Stomach smooth muscle (tissue), 2 donors: ENCODE measurements at regions not wholly inside any gene's neighbourhood (a gene's known extent, or its start where the extent isn't known, plus 50 kb on each side); places are given as distances from the start of the nearest gene placed in this dataset.
"Not testable (repeated sequence)": the region's sequence is repeated elsewhere in the genome, so short reads cannot be mapped to it uniquely, and the experiment has no call there.

ENCODE experiments used
- H3K27ac ChIP-seq: one replicate; pipeline ENCODE4 v1.7.0; 2013; ENCODE audit warnings: mild to moderate bottlenecking, low read length, inconsistent platforms
- H3K27me3 ChIP-seq, 2 donors: one replicate each; pipeline ENCODE4 v1.7.0; 2013; ENCODE audit warnings: low read length in 2 of 2; ENCODE audit not compliant: insufficient read depth in 2 of 2, control insufficient read depth in 1 of 2
- H3K36me3 ChIP-seq, 2 donors: one replicate each; pipeline ENCODE4 v1.7.0; 2013; ENCODE audit warnings: low read length in 2 of 2; ENCODE audit not compliant: control insufficient read depth in 2 of 2, insufficient read depth in 2 of 2
- H3K4me1 ChIP-seq: one replicate; pipeline ENCODE4 v1.7.0; 2013; ENCODE audit warnings: low read length; ENCODE audit not compliant: control insufficient read depth, insufficient read depth
- H3K4me3 ChIP-seq, 2 donors: one replicate each; pipeline ENCODE4 v1.7.0; 2013; ENCODE audit warnings: low read length in 2 of 2
- H3K9ac ChIP-seq, 2 donors: one replicate each; pipeline ENCODE4 v1.7.0; 2013; ENCODE audit warnings: low read length in 2 of 2, mild to moderate bottlenecking in 1 of 2
- H3K9me3 ChIP-seq, 2 donors: one replicate each; pipeline ENCODE4 v1.7.0; 2013; ENCODE audit warnings: low read length in 2 of 2; ENCODE audit not compliant: control insufficient read depth in 2 of 2
- donor health status: healthy.
- donor health status: Pancreatic carcinoma.

DNA sequence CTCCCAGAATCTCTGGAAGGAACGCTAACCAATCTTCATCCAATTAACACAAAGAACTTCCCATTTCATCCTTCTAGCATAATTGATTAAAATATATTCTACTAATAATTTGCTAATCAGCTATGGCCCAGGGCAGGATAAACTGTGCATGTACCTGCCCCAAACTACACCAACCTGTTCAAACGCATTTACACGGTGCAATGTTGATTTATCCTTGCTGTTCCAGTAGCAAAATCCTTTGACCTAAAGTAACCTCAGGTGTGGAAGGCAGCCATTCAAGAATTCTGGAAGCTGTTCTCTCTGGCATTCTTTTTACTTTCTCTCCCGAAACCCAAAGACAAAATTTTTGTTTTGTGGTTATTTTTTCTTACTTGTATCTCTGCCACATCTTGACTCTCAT, 309.4 kb downstream of the ZNF674 start:
- Histone ChIP-seq H3K9me3 (no peaks in the 10 kb centered on the region), H3K27ac (no peak overlapping the region), H3K4me3 (no peak overlapping the region), H3K4me1 (no peaks in the 10 kb centered on the region), H3K9ac (no peak overlapping the region), H3K27me3 (no peaks in the 10 kb centered on the region), H3K36me3 (no peaks in the 10 kb centered on the region)

DNA sequence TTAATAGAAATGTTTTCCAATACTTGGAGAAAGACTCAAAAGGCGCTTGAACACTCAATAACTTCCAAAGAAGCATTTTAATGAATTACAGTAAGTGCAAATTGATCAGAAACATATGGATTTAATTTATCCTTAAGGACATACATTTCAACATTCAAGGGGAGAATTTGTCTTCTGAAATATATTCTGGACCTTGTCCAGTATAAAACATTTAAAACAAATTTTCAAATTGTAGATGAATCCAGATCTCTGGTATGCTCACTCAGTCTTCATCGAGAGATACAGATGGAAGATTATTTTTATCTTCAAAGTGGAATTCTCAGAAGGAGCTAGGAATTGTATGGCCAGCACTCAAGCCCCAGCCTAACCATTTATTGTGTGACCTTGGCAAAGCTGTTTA, 310.4 kb downstream of the ZNF674 start:
- Histone ChIP-seq H3K27me3 (no peaks in the 10 kb centered on the region), H3K36me3 (no peaks in the 10 kb centered on the region), H3K9me3 (no peaks in the 10 kb centered on the region), H3K4me3 (no peak overlapping the region), H3K27ac (no peak overlapping the region), H3K4me1 (no peaks in the 10 kb centered on the region), H3K9ac (no peak overlapping the region)

DNA sequence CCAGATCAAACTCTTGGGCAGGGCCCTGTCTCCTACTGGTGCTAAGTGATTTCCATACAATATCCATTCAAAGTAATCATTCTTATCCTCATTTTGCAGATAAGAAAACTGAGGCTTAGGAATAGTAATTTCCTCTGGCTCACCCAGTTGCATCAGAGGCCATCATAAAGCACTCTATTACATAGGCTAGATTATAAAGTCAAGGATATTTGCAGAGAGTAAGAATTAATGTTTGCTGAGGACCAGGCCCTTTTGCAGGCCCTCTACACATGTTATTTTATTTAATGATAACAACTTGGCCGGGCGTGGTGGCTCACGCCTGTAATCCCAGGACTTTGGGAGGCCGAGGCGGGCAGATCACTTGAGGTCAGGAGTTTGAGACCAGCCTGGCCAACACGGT, 316.8 kb downstream of the ZNF674 start:
- Histone ChIP-seq H3K9me3 (no peaks in the 10 kb centered on the region), H3K27ac (no peak overlapping the region), H3K4me1 (no peaks in the 10 kb centered on the region), H3K27me3 (no peaks in the 10 kb centered on the region), H3K4me3 (no peak overlapping the region), H3K36me3 (no peaks in the 10 kb centered on the region), H3K9ac (no peak overlapping the region)

DNA sequence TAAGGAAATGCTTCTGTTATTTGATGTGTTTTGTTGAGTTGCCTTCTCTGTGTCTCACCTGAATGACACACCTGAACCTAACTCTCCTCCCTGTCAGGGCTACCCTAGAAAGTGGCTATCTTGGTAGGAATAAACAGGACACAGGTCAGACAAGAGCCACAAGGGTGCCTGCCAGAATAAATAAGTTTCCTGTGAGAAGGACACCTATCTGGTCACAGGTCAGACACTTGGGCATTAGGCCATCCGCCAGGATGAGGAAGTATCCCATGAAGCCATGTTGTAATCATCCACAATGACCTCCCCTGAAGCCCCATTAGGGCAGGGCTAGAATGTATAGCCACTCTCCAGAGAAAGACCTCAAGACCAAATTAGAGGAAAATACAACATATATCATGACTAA, 318.8 kb downstream of the ZNF674 start:
- Histone ChIP-seq H3K9ac (no peak overlapping the region), H3K27ac (no peak overlapping the region), H3K4me1 (no peaks in the 10 kb centered on the region), H3K27me3 (no peaks in the 10 kb centered on the region), H3K4me3 (no peak overlapping the region), H3K36me3 (no peaks in the 10 kb centered on the region), H3K9me3 (no peaks in the 10 kb centered on the region)

DNA sequence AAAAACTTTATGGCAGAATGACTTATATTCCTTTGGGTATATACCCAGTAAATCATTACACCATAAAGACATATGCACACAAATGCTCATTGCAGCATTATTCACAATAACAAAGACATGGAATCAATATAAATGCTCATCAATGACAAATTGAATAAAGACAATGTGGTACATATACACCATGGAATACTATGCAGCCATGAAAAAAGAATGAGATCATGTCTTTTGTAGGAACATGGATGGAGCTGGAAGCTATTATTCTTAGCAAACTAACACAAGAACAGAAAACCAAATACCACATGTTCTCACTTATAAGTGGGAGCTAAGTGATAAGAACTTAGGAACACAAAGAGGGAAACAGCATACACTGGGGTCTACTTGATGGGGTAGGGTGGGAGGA, 321.7 kb downstream of the ZNF674 start:
- not testable (repeated sequence) for H3K27me3 ChIP-seq, H3K9ac ChIP-seq, H3K9me3 ChIP-seq, H3K4me3 ChIP-seq, H3K27ac ChIP-seq, H3K4me1 ChIP-seq, H3K36me3 ChIP-seq

DNA sequence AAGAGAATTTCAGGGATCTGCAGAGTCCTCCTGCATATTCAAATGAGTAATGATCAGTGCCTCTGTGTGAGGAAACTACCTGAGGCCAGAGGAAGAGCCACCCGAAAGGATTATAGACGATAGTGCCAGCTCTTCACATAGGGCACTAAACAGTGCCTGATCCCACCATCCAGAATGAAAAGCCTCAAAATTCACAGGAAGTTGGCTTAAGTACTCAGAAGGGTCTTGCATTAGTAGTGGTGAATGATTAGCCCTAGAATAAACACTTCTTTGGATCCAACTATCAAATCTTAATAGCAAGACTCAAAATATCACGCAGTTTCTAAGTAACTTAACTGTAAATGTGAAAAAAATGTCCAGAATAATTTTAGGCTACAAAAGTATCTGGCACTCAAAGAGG, 324.4 kb downstream of the ZNF674 start:
- H3K27ac ChIP-seq, result no peak overlapping the region
- H3K4me1 ChIP-seq, result no peaks in the 10 kb centered on the region
- H3K9me3 ChIP-seq, result no peaks in the 10 kb centered on the region
- H3K9ac ChIP-seq, result no peak overlapping the region
- H3K27me3 ChIP-seq, result peaks cover 0 to 2% of the 10 kb centered on the region in 2 donors
- no peaks in the 10 kb centered on the region for H3K36me3 ChIP-seq
- no peak overlapping the region for H3K4me3 ChIP-seq

DNA sequence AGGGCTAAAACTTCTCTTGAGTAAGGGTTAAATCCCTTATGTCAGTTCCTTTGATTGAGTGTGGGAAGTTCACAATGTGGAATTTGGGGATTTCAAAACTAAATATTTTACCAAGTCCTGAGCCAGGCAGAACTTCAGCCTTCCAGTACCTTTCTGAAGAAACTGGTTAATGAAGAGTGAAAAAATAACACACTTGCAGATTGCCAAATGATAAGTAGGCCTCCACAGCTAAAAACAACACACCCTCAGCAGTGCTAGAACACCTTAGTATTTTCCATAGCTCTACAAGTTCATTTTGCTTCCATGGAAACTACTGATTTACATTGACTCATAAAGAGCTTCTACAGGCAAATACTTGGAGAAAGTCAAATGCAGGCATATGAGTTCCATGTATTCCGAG, 326.8 kb downstream of the ZNF674 start:
- Histone ChIP-seq H3K4me3 (no peak overlapping the region), H3K27me3 (peaks cover 0 to 2% of the 10 kb centered on the region in 2 donors), H3K9ac (no peak overlapping the region), H3K36me3 (no peaks in the 10 kb centered on the region), H3K4me1 (no peaks in the 10 kb centered on the region), H3K27ac (no peak overlapping the region), H3K9me3 (no peaks in the 10 kb centered on the region)

DNA sequence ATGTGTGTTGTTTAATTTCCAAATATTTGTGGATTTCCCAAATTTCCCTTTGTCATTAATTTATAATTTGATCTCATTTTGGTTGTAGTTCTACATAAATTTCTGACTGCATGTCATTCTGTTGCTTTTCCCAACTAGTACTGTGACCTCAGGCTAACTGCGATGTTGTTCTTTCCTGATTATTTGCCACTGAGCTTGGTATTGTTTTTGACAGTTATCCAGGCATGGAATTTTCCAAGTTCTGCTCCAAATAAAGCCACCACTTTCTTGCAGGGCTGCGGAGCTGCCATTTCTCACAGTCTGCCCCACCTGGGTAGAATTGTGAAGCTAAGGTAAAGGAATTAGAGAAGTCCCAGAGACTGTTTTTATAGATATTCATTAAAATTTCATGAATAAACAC, 328.8 kb downstream of the ZNF674 start:
- Histone ChIP-seq H3K27ac (no peak overlapping the region), H3K36me3 (no peaks in the 10 kb centered on the region), H3K4me3 (no peak overlapping the region), H3K4me1 (no peaks in the 10 kb centered on the region), H3K27me3 (peaks cover 0 to 2% of the 10 kb centered on the region in 2 donors), H3K9ac (no peak overlapping the region), H3K9me3 (no peaks in the 10 kb centered on the region)

DNA sequence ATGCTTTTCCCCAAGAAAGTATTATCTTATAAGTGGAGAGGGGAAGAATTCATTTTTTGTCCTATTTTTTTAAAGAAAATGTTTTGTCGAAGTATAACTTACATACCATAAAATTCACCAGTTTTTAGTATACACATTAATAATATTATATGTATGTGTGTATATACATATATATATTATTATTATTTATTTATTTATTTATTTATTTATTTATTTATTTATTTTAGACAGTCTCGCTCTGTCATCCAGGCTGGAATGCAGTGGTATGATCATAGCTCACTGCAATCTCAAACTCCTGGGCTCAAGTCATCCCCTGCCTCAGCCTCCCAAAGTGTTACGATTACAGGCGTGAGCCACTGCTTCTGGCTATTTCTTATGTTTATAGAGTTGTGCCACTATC, 334.1 kb downstream of the ZNF674 start:
- Histone ChIP-seq H3K4me1 (no peaks in the 10 kb centered on the region), H3K4me3 (no peak overlapping the region), H3K9ac (no peak overlapping the region), H3K36me3 (no peaks in the 10 kb centered on the region), H3K27me3 (peaks cover 0 to 2% of the 10 kb centered on the region in 2 donors), H3K9me3 (no peaks in the 10 kb centered on the region), H3K27ac (no peak overlapping the region)

DNA sequence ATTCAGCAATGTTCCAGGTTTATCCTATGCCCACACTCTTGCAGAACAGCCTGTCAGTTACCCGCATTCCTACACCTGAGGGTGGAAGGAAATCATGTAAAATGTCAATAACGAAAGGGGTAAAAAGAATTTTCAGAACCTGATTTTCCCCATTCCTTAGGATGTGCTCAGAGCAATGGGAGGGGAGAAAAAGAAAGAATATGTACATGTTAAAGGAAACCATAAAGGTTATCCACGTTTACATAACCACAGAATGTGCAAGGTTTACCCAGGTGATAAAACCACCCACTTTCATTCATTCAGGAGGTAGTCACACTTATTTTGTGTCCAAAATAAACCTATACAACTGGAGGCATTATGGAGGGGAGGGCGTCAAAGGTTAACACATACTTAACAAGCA, 335.5 kb downstream of the ZNF674 start:
- peaks cover 0 to 2% of the 10 kb centered on the region in 2 donors for H3K27me3 ChIP-seq
- no peak overlapping the region for H3K4me3 ChIP-seq
- no peak overlapping the region for H3K27ac ChIP-seq
- no peaks in the 10 kb centered on the region for H3K36me3 ChIP-seq
- H3K4me1 ChIP-seq, result no peaks in the 10 kb centered on the region
- no peak overlapping the region for H3K9ac ChIP-seq
- H3K9me3 ChIP-seq, result no peaks in the 10 kb centered on the region

DNA sequence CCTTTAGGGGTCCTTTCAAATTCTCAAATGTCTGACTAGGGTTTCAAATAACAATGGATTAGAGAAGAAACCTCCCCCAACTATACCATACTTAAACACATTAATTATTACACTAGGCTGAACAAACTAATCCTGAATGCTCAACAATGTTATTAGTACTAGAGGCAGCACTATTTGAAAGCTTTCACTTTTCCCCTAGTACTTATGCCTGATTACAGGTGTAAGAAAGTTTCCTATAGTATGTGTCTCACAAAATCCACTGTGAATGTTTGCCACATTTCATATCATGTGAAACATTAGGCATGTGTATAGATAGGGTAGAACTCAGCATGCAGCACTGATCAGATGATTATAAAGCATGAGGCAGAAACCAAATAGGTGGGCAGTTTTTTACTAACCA, 336.2 kb downstream of the ZNF674 start:
- H3K9ac ChIP-seq, result no peak overlapping the region
- H3K4me3 ChIP-seq, result no peak overlapping the region
- no peak overlapping the region for H3K27ac ChIP-seq
- no peaks in the 10 kb centered on the region for H3K9me3 ChIP-seq
- no peaks in the 10 kb centered on the region for H3K4me1 ChIP-seq
- H3K36me3 ChIP-seq, result no peaks in the 10 kb centered on the region
- H3K27me3 ChIP-seq, result peaks cover 0 to 2% of the 10 kb centered on the region in 2 donors
